Gastrocnemius medialis (tissue), 4 donors: ENCODE measurements at regions not wholly inside any gene's neighbourhood (a gene's known extent, or its start where the extent isn't known, plus 50 kb on each side); places are given as distances from the start of the nearest gene placed in this dataset.

Source experiments
- CTCF ChIP-seq, 5 experiments: fragments of 450-650 bp in 3 of 5; fragments of 200-600 bp in 2 of 5; sonication (generic) in 2 of 5; IDR thresholded peaks in 4 of 5; conservative IDR thresholded peaks in 1 of 5; 1 replicate in 4 of 5; 2 replicates in 1 of 5; pipeline ENCODE4 v1.5.1; 2016 to 2019; ENCODE audit warnings: antibody characterized with exemption in 5 of 5, mild to moderate bottlenecking in 3 of 5, moderate library complexity in 3 of 5
- POLR2A ChIP-seq, 2 donors: fragments of 450-650 bp; IDR thresholded peaks; one replicate each; pipeline ENCODE4 v1.6.1; 2017; ENCODE audit warnings: antibody characterized with exemption in 2 of 2, mild to moderate bottlenecking in 2 of 2, moderate library complexity in 2 of 2

GRCh38 chr9:110111868-110112267 is 96.1 kb downstream of the C9orf152 start:
- TF ChIP-seq CTCF (IDR thresholded peaks at IDR 0.05 in 4 of 5, conservative IDR thresholded peaks at IDR 0.05 in 1 of 5) (no peak), POLR2A (IDR thresholded peaks at IDR 0.05) (no peak)
